ENCODE measurements at regions not wholly inside any gene's neighbourhood (a gene's known extent, or its start where the extent isn't known, plus 50 kb on each side); places are given as distances from the start of the nearest gene placed in this dataset.
A peak's percentile ranks its signal among the peaks of the same experiment; 100 is the strongest.
"Not testable (repeated sequence)": the region's sequence is repeated elsewhere in the genome, so short reads cannot be mapped to it uniquely, and the experiment has no call there.

DNA sequence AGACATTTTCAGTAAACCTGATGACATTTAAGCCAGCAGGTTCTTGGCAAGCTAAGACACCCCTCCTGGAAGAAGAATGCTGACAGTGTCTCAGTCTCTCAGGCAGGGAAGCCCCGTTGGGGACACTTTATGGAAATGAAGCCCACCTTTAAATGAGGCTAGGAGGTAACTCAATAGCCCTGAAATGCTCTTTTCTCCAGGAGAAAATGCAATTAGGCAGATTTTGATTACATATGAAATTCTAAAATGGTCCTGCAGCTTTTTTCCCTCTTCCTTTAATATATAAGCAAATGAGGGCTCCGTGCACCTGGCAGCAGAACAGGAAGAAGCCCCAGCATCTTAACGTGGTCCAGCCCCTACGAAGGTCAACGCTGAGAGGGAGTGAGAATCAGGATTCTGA is 65.8 kb upstream of the CHST15 start:
- peak; percentile 61 for DNase-seq

DNA sequence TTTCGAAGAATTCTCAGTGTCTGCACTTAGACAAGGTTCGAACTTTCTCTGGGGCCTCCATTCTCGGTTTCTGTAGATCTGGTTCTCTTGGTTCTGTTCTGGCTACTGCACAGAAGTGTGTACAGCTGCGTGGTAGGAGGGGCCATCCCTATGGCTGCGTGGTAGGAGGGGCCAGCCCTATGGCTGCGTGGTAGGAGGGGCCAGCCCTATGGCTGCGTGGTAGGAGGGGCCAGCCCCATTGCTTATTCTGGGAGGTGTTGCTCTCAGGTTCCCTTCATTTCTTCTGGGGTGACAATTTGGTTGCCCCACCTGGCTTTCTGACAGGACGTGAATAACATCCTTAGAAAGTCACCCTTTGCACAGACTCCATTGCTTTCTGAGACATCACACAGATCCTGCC is 65.2 kb upstream of the CHST15 start:
- peak; percentile 77 for DNase-seq

DNA sequence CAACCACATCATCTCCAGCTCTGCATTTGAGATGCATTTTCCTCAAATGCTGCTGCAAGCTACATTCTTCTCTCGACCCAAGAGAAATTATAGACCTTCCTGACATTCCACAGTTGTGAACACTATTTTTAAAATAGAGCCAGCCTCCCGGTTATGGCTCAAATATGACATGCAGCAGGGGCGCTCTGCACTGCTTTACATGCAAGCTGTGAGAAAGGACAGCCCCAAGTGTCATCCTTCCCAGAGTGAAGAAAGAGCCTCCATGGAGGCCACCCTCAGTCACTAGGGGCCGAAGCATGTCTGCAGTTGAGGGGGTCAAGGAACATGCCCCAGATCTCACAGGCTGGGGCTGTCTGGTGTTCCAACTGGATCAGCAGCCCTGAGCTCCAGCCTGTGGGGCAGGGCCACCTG is 63.9 kb upstream of the CHST15 start:
- DNase-seq = no peak

DNA sequence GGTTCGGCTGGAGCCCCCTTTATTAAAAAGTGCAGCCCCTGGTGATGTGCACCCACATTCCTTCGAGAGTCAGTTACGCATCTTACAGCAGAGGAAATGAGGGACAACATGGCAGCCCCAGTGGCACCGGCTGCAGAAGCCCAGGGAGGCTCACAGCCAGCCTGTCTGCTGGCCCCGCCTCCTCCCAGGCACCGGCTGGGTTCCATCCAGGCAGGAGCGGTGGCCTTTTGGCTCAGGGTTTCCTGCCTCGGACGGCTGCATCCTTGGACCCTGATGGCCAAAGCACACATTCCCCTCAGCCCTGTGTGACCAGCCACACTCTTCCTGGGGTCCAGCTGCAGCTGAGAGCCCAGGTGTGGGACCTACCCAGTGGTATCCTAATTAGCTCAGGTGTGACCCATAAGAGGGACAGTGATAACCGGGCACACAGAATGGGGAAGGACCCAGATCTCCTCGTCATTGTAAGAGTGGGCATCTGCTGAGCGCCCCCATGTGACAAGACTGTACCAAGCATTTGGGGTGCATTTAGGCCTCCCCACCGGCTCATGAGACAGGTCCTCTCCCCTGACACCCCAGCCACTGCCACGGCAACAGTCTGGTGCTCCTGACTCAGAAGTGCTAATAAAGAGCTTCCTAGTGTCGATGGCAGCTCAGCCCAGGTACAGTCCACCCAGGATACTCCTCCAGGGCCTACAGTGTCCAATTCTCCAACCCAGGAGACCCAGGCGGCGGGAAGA is 63.3 kb upstream of the CHST15 start:
- no peak for DNase-seq

DNA sequence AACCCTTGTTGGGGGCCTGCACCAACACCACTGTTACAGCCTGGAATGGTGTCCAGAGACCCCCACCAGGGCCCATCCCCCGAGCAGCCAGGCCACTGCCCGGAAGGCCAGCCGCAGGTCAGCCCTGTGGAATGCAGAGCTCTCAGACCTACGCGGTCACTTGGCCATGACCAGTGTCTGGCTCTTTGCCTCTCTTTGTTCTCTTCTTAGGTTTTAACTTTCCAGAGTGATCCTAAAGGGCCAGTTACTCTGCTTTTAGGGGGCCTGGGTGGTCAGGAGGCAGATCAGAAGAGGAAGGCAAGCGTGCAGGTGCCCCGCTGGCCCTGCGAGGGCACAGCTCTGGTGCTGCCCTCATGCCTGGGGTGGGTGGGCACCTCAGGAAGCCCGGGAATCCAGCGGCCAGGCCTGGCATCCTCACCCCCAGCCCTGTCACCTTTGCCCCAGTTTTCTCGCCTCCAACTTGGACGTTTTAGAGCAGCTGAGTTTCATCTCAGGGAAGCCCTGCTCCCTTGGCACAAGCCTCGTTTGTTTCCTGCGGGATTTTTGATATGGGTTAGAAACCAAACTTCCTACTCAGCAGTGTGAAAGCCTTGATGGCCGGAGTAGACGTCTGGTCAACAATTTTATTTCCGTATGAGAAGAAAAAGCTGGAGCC is 62.5 kb upstream of the CHST15 start:
- no peak for DNase-seq

DNA sequence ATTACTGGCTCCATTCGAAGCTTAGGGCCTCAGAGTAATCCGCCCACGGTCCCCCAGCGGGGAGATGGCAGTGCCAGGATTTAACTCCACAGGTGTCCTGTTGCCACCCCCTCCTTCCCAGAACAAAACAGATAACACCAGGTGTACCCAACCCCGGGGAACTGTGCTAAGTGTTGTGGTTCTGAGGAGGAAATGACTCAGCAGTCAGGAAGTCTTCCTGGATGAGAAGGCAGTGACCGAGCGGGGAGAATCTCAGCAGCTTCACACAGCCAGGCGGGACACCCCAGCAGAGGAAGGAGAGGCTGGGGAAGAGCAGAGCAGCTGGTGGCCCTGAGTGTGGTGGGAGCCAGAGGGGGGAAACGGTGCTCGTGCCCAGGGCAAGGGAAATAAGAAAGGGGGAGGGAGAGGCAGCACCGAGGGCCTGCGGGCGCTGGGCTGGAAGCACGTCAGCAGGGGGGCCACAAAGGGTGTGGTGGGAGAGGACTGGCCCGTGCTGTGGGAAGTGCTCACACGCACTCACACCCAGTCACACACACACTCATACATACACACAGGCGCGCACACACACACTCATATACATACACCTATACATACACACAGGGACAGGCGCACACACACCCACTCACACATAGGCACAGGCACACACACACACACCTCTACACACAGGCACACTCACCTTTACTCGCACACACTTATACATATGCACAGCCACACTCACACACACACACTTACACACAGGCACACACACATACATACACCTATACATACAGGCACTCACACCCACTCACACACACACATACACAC is 59.8 kb upstream of the CHST15 start:
- DNase-seq = peak; percentile 95

DNA sequence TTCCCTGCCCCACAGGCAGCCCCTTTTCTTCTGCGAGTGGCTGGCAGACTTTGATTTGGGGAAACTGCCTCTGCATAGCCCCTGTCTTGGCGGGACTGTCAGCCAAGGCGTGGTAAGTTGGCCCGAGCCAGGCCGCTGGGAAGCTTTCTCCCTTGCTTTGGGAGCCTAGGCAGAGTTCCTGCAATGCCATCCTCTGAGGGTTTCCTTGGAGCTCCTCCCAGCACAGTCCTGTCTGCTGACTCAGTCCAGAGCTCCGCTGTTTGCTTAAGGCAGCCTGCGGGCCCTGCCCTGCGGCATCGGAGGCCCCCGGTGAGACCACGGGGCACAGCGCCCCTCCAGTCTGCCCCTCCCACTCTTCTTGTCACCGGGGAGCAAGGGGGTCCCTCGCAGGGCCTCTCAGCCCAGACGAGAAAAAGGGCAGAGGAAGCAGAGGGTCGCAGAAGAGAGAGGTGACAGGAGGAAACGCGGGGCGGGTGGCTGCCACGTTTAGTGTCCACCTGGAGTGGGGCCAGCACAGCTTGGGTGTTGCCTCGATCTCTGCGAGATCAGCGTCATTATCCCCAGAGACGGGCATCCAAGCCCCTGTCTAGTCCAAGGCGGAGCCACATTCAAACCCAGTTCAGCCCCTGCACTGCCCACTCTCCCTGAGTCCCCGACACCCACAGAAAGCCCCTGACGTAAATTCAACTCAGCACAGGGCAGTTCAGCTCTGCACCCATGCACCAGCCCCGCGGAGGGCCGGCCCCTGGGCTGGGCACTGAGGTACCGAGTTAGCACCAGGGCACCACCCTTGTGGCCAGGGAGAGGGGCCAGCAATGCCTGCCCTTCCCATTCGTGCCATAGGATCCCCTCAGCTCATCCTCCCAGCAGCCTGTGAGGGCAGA is 59.0 kb upstream of the CHST15 start:
- DNase-seq = peak; percentile 83

DNA sequence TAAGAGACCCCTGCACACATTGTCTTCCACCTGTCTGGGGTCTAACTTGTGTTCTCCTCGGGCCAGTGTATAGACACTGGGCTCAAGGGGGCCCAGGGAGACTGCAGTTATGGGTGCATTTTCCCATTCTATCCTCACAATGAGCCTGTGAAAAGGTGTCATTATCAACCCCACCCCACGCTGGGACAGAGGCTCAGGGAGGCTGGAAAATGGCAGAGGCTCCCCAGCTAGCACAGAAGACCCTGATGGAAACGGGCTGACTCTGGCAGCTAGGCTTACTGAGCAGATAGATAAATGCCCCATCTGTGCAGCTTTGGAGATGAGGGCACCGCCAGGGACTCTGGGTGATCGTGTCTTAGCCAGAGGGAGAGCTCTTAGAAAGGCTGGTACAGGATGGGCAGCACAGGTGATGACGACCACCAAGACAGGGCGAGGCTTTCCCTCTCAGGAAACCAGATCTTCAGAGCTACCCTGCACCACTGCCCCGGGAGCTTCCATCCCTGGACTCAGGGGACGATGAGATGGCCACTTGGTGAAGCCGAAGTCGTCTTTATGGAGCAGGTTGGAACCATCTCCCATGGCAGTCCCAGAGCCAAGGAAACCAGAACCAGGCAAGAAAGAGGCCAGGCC is 58.2 kb upstream of the CHST15 start:
- no peak for DNase-seq

DNA sequence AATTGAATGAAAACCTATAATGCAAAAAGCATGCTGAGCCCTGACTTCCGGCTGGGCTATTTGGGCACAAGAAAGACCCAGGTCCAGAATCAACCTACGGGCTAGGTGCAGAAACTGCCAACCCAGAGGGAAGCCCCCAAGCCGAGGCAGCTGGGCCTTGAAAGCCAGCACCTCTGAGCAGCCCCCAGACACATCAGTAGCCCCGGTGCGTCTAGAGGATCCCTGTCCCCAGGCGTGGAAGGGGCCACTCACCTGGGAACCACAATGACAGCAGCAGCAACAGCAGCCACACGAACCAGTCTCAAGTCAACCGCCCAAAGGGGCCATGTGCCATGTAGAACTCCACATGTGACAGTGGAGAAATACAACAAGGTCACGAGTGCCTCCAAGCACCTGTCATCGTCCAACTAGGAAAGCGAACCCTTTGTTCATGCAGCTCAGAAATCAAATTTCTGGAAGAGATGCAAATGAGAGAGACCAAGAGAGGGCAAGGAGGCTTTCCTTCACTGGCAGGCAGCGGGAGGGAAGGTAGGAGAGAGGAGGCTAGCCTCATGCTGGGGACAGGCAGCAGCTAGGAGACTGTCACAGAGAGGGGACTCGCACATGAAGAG is 57.5 kb upstream of the CHST15 start:
- no peak for DNase-seq

DNA sequence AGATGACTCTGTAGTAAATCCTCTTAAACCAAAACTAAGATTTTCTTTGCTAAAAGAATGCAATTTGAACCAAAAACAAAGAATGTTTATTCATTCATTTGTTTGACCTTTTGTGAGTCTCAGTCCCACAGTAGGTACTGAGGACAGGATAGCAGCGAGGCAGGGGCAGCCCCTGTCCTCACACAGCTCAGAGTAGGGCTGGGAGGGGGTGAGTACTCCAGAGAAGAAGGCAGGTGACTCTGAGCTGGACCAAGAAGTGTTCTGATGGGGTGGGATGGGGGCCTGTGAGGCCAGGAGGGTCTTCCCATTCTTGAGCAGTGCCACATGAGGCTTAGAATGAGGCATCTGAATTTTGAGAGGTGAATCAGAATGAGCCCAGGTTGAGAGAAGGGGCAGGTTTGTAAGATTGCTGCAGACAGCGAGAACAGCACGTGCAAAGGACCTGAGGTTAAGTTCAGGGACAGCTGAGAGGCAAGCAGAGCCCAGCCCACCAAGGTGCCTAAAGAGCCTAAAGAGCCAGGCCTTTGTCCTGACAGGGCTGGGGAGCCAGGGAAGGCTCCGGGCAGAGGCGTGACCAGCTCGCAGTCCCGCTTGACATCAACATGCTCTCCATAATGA is 56.9 kb upstream of the CHST15 start:
- DNase-seq = no peak

DNA sequence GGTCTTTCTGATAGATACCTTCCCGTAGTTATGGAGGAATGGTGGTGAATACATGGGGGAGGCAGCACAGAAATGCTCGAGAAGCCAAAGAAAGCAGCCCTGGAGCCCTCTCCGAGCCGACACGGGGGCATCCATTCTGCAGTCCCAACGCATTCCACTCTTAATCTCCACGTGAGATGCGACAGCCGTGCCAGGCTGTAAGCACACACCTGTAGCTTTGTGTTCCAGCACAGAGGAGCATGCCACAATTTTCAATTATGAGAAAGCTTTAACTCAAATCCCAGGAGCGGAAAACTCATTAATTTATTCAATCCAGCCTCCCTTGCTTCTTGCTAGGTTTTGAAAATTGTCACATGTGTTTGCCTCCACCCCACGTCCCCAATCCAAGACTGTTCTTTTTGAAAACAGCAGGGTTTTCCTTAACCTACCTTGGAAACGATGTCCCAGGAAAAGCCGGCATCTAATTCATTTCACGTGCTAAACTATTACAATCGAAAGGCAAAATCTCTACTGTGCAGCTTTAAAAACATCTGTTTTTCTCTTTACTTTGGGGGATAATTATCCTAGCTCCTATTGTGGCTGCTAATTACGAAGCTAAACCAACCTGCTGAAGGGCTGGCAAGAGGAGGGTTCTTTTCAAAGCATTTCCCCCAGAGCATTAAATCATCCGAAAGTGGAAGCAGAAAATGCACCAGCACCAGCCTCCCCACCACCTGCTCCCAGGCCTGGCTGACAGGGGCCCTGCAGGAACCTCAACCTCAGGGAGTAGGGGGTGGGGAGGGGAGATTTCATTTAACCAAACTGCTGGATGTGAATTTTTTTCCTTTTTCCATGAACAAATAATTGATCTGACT is 56.0 kb upstream of the CHST15 start:
- DNase-seq = peak; percentile 84

DNA sequence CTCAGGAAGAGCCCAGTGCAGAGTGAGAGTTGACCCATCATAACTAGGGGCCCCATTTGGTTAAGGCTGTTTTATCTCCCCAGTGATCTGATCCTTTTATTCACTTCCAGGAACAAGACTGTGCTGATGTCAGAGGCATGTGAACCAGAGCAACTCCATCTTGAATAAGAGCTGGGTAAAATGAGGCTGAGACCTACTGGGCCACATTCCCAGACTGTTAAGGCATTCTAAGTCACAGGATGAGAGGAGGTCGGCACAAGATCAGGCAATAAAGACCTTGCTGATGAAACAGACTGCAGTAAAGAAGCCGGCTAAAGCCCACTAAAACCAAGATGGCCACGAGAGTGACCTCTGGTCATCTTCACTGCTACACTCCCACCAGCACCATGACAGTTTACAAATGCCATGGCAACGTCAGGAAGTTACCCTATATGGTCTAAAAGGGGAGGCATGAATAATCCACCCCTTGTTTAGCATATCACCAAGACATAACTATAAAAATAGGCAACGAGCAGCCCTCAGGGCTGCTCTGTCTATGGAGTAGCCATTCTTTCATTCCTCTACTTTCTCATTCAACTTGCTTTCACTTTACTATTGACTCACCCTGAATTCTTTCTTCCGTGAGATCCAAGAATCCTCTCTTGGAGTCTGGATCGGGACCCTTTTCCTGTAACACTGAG is 55.3 kb upstream of the CHST15 start:
- not testable (repeated sequence) for DNase-seq

DNA sequence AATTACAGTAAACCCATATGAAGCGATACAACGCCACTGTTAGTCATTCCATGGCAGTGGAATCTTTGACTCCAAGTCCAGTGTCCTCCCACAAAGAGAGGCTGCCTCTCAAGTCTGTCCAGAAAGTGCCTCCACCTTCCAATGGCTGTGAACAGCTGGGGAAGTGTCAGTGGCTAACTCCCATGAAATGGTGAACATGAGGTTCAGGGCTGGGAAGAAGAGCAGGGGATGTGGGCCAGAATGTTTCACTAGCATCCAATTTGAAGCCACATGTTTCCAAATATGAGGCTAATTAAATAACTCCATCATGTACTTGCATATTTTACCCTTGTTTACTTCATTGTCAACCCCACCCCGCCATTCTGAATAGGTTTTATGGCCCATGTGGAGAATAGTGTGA is 53.1 kb upstream of the CHST15 start:
- no peak for DNase-seq

DNA sequence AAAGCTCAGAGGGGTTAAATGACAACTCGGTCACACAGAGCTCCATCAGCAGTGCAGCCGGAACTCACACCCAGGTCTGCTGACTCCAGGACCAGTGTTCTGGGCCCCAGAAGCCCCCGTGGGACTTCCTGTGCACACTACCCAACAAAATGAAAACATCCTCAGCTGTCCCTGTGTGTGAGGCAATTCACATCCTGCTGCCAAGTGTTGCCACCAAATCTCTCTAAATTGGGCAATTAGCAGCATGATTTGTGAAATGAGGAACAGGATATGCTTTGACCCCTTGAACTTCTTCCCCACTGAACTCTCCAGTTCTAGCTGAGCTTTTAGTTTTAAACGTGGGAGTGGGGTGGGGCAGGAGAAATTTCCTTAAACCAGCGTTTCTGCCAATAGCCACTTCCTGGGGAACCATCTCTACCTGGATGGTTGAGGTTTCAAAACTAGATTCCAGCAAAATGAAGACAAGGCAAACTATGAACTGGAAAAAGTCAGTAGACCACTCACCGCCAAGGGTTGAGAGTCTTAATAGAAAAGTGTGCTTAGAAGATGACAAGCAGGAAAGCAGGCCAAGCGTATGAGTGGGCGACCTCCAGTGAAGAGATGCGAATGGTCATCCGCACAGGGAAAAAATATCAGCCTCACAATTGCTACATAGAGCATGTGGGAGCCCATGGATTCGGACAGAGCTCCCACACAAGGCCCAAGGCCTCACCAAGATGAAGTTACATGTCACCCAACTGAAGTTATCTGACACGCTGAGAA is 51.9 kb upstream of the CHST15 start:
- peak; percentile 68 for DNase-seq

DNA sequence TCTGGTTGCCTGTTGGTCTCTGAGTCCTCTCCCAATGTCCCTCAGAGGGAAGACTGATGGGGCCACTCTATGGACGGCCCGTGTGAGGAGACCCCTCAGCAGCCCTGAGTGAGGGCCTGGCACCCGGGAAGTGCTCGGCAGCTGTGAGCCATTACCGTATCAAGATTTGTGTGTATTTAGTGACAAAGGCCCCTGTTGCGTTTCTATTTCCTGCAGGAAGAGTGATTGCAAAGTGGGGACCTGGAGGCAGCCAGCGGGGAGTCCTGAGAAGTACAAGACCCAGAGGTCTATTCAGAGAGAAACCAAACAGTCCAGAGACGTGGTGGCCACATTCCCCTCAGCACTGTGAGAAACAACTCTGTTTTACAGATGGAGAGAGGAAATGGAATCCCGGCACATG is 51.1 kb upstream of the CHST15 start:
- no peak for DNase-seq

DNA sequence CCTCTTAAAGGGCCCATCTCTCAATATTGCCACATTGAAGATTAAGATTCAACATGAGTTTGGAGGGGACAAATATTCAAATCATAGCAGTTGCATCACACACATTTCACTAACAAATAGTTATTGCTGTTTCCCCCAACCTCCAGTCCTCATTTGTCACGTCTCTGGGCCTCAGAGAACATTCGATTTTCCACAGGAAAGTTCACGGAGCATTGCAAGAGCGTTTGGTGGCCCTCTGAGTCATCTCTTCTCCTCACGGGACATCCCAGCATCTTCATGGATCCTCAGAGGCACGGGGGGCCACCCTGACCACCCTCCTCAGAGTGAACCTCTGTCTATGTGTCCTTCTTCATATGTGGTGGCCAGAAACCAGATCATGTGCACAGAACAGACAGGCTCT is 50.3 kb upstream of the CHST15 start:
- DNase-seq = no peak
